ENCODE measurements at regions not wholly inside any gene's neighbourhood (a gene's known extent, or its start where the extent isn't known, plus 50 kb on each side); places are given as distances from the start of the nearest gene placed in this dataset.
"Not testable (repeated sequence)": the region's sequence is repeated elsewhere in the genome, so short reads cannot be mapped to it uniquely, and the experiment has no call there.

- H3K27ac ChIP-seq, result no peak overlapping the region
- WGBS, result 92% methylated on average over 1 of the region's 1 CpG
- H3K9me3 ChIP-seq, result no peaks in the 10 kb centered on the region
- H3K27me3 ChIP-seq (replicated peaks; ENCODE audit: insufficient read depth), result no peaks in the 10 kb centered on the region
- intact Hi-C loops (cut with DNase I), result no loop called here
- no peak overlapping the region for H3K4me3 ChIP-seq
- TF ChIP-seq CTCF (IDR thresholded peaks at IDR 0.05) (no peak), POLR2AphosphoS5 (IDR thresholded peaks at IDR 0.05) (no peak), POLR2A (IDR thresholded peaks at IDR 0.05) (no peak)
- H3K36me3 ChIP-seq, result no peaks in the 10 kb centered on the region
- H3K4me1 ChIP-seq (replicated peaks), result no peaks in the 10 kb centered on the region
- no peak for DNase-seq (ENCODE audit: low spot score)
Measured at GRCh38 chr6:67451874-67452273, 1183.2 kb upstream of the ADGRB3 start.

GRCh38 chr6:67450641-67451040, 1184.4 kb upstream of the ADGRB3 start:
- no peak for TF ChIP-seq POLR2A (IDR thresholded peaks at IDR 0.05)
- TF ChIP-seq POLR2AphosphoS5 (IDR thresholded peaks at IDR 0.05), result no peak
- TF ChIP-seq CTCF (IDR thresholded peaks at IDR 0.05), result no peak
- Histone ChIP-seq H3K27me3 (replicated peaks; ENCODE audit: insufficient read depth) (no peaks in the 10 kb centered on the region), H3K9me3 (no peaks in the 10 kb centered on the region), H3K4me3 (no peak overlapping the region), H3K4me1 (replicated peaks) (no peaks in the 10 kb centered on the region), H3K36me3 (no peaks in the 10 kb centered on the region), H3K27ac (no peak overlapping the region)
- intact Hi-C loops (cut with DNase I), result no loop called here
- 75% methylated on average over 4 of the region's 4 CpGs for WGBS
- no peak for DNase-seq (ENCODE audit: low spot score)

GRCh38 chr6:67449602-67450001, 1185.5 kb upstream of the ADGRB3 start:
- no peaks in the 10 kb centered on the region for H3K36me3 ChIP-seq
- 87% methylated on average over 4 of the region's 4 CpGs for WGBS
- no peaks in the 10 kb centered on the region for H3K4me1 ChIP-seq (replicated peaks)
- H3K27me3 ChIP-seq (replicated peaks; ENCODE audit: insufficient read depth), result no peaks in the 10 kb centered on the region
- DNase-seq (ENCODE audit: low spot score), result no peak
- no peak overlapping the region for H3K27ac ChIP-seq
- intact Hi-C loops (cut with DNase I), result no loop called here
- TF ChIP-seq POLR2AphosphoS5 (IDR thresholded peaks at IDR 0.05), result no peak
- no peak overlapping the region for H3K4me3 ChIP-seq
- no peaks in the 10 kb centered on the region for H3K9me3 ChIP-seq

- Histone ChIP-seq H3K36me3 (no peaks in the 10 kb centered on the region), H3K9me3 (no peaks in the 10 kb centered on the region), H3K4me1 (replicated peaks) (no peaks in the 10 kb centered on the region), H3K27me3 (replicated peaks; ENCODE audit: insufficient read depth) (no peaks in the 10 kb centered on the region), H3K27ac (no peak overlapping the region), H3K4me3 (no peak overlapping the region)
- intact Hi-C loops (cut with DNase I), result no loop called here
- no peak for DNase-seq (ENCODE audit: low spot score)
- 63% methylated on average over 2 of the region's 2 CpGs for WGBS
- no peak for TF ChIP-seq POLR2AphosphoS5 (IDR thresholded peaks at IDR 0.05)
Measured at GRCh38 chr6:67433124-67433523, 1202.0 kb upstream of the ADGRB3 start.

GRCh38 chr6:67431076-67431475, 1204.0 kb upstream of the ADGRB3 start:
- intact Hi-C loops (cut with DNase I), result no loop called here
- 63% methylated on average over 6 of the region's 6 CpGs for WGBS
- Histone ChIP-seq H3K9me3 (no peaks in the 10 kb centered on the region), H3K27ac (no peak overlapping the region), H3K4me3 (no peak overlapping the region), H3K27me3 (replicated peaks; ENCODE audit: insufficient read depth) (no peaks in the 10 kb centered on the region), H3K4me1 (replicated peaks) (no peaks in the 10 kb centered on the region), H3K36me3 (no peaks in the 10 kb centered on the region)
- TF ChIP-seq CTCF (IDR thresholded peaks at IDR 0.05) (no peak), POLR2AphosphoS5 (IDR thresholded peaks at IDR 0.05) (no peak), POLR2A (IDR thresholded peaks at IDR 0.05) (no peak)
- no peak for DNase-seq (ENCODE audit: low spot score)

GRCh38 chr6:67426686-67427085, 1208.4 kb upstream of the ADGRB3 start:
- H3K36me3 ChIP-seq; H3K27me3 ChIP-seq (replicated peaks; ENCODE audit: insufficient read depth); H3K4me3 ChIP-seq; DNase-seq (ENCODE audit: low spot score); intact Hi-C loops (cut with DNase I); H3K27ac ChIP-seq; H3K9me3 ChIP-seq; H3K4me1 ChIP-seq (replicated peaks): not testable (repeated sequence)
- 88% methylated on average over 4 of the region's 4 CpGs for WGBS

Measured in prostate gland (tissue), 2 donors.